ENCODE measurements at regions not wholly inside any gene's neighbourhood (a gene's known extent, or its start where the extent isn't known, plus 50 kb on each side); places are given as distances from the start of the nearest gene placed in this dataset.
"Not testable (repeated sequence)": the region's sequence is repeated elsewhere in the genome, so short reads cannot be mapped to it uniquely, and the experiment has no call there.

DNA sequence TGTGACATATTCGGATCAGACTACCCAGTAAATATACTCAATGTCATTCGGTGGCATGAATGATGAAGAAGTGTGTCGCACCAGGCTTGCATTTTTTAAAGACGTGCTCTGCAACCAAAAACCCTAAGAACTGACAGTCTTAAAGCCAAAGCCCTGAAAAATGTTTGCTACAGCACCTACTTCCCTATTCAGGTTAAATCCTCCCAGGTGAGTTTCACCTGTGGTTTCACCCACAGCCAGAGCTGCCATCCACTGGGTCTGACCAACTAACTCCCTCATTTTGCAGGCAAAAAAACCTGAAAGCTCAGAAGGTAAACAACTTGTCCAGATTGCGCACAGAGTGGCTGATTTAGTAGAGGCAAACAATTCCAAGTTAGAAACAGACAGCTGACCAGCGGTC, 222.3 kb upstream of the MGAT5 start:
- no peak for DNase-seq (ENCODE audit: low read depth)
- no peak for TF ChIP-seq CTCF (conservative IDR thresholded peaks at IDR 0.05; ENCODE audit: low read depth, low read length)
- no peak overlapping the region for H3K4me3 ChIP-seq (ENCODE audit: low read length)

DNA sequence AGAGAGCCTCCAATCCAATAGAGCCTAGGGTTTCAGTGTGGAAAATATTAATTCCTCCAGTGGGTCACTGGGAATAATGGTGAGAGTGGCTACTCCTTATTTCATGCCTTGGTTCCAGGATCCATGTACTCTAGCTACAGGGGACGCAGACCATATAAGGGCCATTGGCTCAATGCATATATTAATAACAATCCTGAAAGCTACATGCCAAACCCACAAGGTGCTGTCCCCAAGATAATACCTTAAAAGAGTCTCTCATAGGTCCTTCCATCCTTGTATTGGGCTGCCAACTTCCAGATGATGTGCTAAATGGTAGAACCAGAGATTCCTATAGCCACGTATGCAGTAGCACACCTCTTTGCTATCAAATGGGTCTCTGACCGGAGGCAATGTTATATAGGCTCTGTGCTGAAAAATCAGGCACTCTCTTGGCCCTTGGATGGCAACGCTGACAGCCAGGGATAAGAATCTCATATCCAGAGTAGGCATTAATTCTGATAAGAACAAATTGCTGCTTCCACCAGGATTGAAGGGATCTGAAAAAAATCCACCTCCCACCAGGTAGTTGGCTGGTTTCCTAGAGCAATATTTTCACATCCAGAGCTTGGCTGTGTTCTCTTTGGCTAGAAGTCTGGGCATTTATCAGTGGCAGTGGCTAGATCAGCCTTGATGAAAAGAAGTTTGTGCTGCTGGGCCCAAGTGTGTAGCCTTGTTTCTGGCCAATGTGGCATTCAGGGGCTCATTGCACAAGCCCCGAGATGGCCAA, 218.1 kb upstream of the MGAT5 start:
- no peak overlapping the region for H3K4me3 ChIP-seq (ENCODE audit: low read length)
- no peak for TF ChIP-seq CTCF (conservative IDR thresholded peaks at IDR 0.05; ENCODE audit: low read depth, low read length)
- DNase-seq (ENCODE audit: low read depth): no peak

DNA sequence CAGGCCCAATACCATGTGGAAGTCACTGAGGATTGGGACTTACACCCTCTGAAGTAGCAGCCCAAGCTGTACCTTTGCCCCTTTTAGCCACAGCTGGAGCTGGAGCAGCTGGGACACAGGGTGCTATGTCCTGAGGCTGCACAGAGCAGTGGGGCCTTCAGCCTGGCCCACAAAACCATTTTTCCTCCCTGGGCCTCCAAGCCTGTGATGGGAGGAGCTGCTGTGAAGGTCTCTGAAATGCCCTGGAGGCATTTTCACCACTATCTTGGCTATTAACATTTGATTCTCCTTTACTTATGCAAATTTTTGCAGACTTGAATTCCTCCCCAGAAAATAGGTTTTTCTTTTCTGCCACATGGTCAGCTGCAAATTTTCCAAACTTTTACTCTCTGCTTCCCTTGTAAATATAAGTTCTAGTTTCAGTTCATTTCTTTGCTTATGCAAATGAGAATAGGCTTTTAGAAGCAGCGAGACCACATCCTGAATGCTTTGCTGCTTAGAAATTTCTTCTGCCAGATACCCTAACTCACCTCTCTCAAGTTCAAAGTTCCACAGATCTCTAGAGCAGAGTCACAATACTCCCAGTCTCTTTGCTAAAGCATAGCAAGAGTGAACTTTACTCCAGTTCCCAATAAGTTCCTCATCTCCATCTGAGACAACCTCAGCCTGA, 213.8 kb upstream of the MGAT5 start:
- TF ChIP-seq CTCF (conservative IDR thresholded peaks at IDR 0.05; ENCODE audit: low read depth, low read length): no peak
- H3K4me3 ChIP-seq (ENCODE audit: low read length): no peak overlapping the region
- DNase-seq (ENCODE audit: low read depth): no peak

DNA sequence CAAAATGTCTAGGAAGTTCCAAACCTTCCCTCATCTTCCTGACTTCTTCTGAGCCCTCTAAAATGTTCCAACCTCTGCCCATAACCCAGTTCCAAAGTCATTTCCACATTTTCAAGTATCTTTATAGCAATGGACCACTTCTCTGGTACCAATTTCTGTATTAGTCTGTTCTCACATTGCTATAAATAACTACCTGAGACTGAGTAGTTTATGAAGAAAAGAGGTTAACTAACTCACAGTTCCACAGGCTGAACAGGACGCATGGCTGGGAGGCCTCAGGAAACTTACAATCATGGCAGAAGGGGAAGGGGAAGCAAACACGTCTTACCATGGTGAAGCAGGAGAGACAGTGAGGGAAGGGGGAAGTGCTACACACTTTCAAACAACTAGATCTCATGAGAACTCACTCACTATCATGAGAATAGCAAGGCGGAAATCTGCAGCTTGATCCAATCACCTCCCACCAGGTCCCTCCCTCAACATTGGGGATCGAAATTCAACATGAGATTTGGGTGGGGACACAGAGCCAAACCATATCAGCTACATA, 213.2 kb upstream of the MGAT5 start:
- not testable (repeated sequence) for DNase-seq (ENCODE audit: low read depth); H3K4me3 ChIP-seq (ENCODE audit: low read length)

DNA sequence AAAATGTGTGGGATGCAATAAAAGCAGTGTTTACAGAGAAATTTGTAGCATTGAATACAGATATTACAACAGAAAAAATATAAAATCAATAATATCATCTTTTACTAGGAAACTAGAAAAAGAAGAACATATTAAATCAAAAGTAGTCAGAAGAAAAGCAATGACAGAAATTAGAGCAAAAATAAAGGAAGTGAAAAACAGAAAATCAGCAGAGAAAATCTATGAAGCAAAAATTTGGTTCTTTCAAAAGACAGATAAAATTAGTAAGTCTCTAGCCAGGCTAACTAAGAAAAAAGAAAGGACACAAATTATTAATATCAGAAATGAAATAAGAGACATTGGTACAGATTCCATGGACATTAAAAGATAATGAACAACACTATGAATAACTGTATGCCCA, 212.0 kb upstream of the MGAT5 start:
- DNase-seq (ENCODE audit: low read depth): no peak
- TF ChIP-seq CTCF (conservative IDR thresholded peaks at IDR 0.05; ENCODE audit: low read depth, low read length): no peak
- no peak overlapping the region for H3K4me3 ChIP-seq (ENCODE audit: low read length)

DNA sequence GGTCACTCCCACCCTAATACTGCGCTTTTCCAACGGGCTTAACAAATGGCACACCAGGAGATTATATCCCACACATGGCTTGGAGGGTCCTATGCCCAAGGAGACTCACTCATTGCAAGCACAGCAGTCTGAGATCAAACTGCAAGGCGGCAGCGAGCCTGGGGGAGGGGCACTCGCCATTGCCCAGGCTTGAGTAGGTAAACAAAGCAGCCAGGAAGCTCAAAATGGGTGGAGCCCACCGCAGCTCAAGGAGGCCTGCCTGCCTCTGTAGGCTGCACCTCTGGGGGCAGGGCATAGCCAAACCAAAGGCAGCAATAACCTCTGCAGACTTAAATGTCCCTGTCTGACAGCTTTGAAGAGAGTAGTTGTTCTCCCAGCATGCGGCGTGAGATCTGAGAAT, 210.8 kb upstream of the MGAT5 start:
- DNase-seq (ENCODE audit: low read depth); H3K4me3 ChIP-seq (ENCODE audit: low read length): not testable (repeated sequence)

GRCh38 chr2:134052173-134052572, 201.7 kb upstream of the MGAT5 start:
- H3K4me3 ChIP-seq (ENCODE audit: low read length): no peak overlapping the region
- TF ChIP-seq CTCF (conservative IDR thresholded peaks at IDR 0.05; ENCODE audit: low read depth, low read length): no peak
- no peak for DNase-seq (ENCODE audit: low read depth)

- TF ChIP-seq CTCF (conservative IDR thresholded peaks at IDR 0.05; ENCODE audit: low read depth, low read length): no peak
- DNase-seq (ENCODE audit: low read depth): no peak
- no peak overlapping the region for H3K4me3 ChIP-seq (ENCODE audit: low read length)
Measured at GRCh38 chr2:134056173-134056572, 197.7 kb upstream of the MGAT5 start.

DNA sequence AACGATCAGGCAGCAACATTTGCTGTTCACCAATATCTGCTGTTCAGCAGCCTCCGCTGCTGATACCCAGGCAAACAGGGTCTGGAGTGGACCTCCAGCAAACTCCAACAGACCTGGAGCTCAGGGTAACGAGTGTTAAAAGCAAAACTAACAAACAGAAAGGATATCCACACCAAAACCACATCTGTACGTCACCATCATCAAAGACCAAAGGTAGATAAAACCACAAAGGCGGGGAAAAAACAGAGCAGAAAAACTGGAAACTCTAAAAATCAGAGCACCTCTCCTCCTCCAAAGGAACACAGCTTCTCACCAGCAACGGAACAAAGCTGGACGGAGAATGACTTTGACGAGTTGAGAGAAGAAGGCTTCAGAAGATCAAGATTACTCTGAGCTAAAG, 192.8 kb upstream of the MGAT5 start:
- not testable (repeated sequence) for H3K4me3 ChIP-seq (ENCODE audit: low read length); DNase-seq (ENCODE audit: low read depth)

- not testable (repeated sequence) for DNase-seq (ENCODE audit: low read depth); H3K4me3 ChIP-seq (ENCODE audit: low read length)
Measured at GRCh38 chr2:134062235-134062634, 191.6 kb upstream of the MGAT5 start.

DNA sequence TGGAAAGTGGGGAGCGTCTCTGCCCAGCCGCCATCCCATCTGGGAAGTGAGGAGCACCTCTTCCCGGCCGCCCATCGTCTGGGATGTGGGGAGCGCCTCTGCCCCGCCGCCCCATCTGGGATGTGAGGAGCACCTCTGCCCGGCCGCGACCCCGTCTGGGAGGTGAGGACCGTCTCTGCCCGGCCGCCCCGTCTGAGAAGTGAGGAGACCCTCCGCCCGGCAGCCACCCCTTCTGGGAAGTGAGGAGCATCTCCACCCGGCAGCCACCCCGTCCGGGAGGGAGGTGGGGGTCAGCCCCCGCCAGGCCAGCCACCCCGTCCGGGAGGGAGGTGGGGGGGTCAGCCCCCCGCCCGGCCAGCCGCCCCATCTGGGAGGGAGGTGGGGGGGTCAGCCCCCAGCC, 190.0 kb upstream of the MGAT5 start:
- H3K4me3 ChIP-seq (ENCODE audit: low read length); DNase-seq (ENCODE audit: low read depth): not testable (repeated sequence)
